Retinal pigment epithelial cell (primary cell): ENCODE measurements at regions not wholly inside any gene's neighbourhood (a gene's known extent, or its start where the extent isn't known, plus 50 kb on each side); places are given as distances from the start of the nearest gene placed in this dataset.

Experiments used
- DNase-seq: peaks from one replicate; pipeline ENCODE4 v3.0.0-alpha.2; 2010; ENCODE audit warnings: low read depth
- H3K4me3 ChIP-seq: 2 replicates; pipeline ENCODE4 v1.5.1; 2011; ENCODE audit warnings: mild to moderate bottlenecking, low read length, control low read depth, moderate library complexity
- CTCF ChIP-seq: conservative IDR thresholded peaks from 2 replicates; pipeline ENCODE4 v1.5.1; 2011; ENCODE audit warnings: low read depth, low read length, control low read depth, inconsistent platforms

DNA sequence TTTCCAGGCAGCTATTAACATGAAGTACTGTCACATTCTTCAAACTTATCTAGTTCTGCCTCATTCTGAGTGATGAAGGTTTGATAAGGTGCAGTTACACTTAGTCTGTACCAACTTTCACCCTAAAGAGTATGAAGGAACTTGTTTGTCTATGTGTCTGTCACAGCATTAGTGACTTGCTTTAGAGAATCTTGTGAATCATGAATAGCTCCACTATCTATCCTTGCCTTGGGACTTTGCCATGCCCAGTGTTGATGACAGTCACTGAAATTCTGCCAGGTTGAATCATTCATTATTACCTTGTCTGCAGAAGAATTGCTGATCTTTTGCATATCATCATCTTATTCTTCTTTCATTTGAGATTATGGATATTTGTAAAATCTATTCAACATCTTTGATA, 50.9 kb upstream of the A1CF start:
- H3K4me3 ChIP-seq, result no peak overlapping the region
- no peak for TF ChIP-seq CTCF
- no peak for DNase-seq

GRCh38 chr10:50937230-50937907, 51.9 kb upstream of the A1CF start:
- DNase-seq, result no peak
- TF ChIP-seq CTCF, result peak; percentile 77
- H3K4me3 ChIP-seq, result no peak overlapping the region

GRCh38 chr10:50941629-50942028, 56.2 kb upstream of the A1CF start:
- H3K4me3 ChIP-seq, result no peak overlapping the region
- no peak for TF ChIP-seq CTCF
- no peak for DNase-seq

- H3K4me3 ChIP-seq, result no peak overlapping the region
- no peak for TF ChIP-seq CTCF
- DNase-seq, result peak; percentile 55
These were observed 61.8 kb upstream of the A1CF start for GRCh38 chr10:50946991-50947781.

DNA sequence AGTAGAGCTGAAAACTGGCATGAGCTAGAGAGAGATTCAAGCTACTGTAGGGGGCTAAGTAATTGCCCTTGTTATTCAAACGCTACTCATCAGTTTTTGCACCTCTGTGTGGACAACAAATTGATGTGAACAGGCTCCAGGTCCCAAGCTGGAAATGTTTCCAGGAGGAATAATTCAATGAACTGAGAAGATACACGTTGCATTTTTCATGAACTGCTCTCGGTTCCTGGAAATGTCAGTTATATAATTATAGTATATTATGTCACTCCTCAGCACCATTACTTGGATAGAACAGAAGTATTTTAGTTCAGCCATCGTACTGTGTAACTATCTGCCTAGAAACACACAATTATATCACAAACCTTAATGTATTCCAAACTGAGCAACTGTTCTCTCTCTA, 65.9 kb upstream of the A1CF start:
- no peak for TF ChIP-seq CTCF
- no peak overlapping the region for H3K4me3 ChIP-seq
- no peak for DNase-seq

GRCh38 chr10:50961297-50961696, 75.9 kb upstream of the A1CF start:
- no peak overlapping the region for H3K4me3 ChIP-seq
- no peak for TF ChIP-seq CTCF
- DNase-seq, result no peak

DNA sequence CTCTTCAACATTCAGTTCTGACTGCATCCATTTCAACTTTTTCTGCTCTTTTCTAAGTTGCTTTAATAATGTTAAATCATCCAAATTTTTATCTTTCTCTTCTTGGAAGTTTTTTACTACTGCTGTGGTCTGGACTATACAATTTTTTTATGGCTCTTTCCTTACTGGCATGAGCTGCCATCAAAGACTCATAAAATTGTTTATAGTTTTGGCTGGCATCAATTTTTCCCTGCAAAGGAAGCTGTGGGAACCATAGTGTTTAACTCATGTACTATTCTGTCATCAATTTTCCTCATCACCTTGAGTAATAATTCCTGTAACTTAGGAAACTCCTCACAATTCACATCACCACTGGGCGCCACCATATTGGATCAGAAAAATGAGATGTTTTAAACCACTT, 77.6 kb upstream of the A1CF start:
- no peak for TF ChIP-seq CTCF
- H3K4me3 ChIP-seq, result no peak overlapping the region
- DNase-seq, result no peak
